ENCODE measurements at regions not wholly inside any gene's neighbourhood (a gene's known extent, or its start where the extent isn't known, plus 50 kb on each side); places are given as distances from the start of the nearest gene placed in this dataset.
"Not testable (repeated sequence)": the region's sequence is repeated elsewhere in the genome, so short reads cannot be mapped to it uniquely, and the experiment has no call there.

- DNase-seq (ENCODE audit: low spot score): no peak
Measured at GRCh38 chr7:27418541-27418940, 175.9 kb downstream of the EVX1 start.

DNA sequence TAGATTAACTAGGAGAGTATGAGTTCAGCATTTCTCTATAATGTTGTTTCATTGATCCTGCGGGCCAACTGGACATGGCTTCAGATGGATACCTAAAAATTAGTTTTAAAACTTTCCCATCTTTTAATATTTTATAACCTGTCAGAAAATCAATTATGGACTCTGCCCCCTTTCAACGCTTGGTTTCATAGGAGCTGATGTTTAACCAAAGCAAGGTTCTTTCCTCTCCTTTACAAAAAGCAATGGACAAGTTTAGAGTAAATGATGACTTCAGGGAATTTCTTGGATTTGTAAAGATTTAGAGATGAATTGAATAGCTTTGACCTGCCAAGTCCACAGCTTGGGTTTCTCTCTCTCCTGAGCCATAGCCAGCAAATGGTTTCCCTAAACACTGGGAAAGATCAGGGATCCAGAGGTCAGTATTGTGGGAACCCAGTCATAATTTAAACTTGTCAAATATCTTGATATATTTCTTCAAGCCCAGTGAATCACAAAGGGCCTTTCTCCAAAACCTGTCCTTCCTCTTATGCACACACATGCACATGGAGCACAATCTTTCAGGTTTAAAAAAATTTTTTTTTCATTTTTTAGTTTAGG, 177.1 kb downstream of the EVX1 start:
- DNase-seq (ENCODE audit: low spot score): no peak

DNA sequence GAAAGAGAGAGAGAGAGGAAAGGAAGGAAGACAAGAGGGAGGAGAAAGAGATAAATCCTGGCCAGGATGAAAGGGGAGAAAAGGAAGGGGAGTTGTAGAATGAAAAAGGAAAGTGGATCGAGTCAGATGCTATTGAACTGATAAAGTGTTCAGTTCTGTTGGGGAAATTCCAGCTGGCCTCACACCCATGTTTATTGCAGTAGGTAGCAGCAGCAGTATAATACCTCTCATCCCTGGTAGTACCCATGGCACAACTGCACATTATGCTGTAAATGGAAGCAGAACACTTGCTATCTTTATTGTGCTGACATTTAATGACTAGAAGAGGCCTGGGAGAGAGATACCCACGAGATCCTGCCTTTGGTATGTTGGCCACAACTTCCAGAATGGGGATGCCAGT, 178.1 kb downstream of the EVX1 start:
- no peak for DNase-seq (ENCODE audit: low spot score)

DNA sequence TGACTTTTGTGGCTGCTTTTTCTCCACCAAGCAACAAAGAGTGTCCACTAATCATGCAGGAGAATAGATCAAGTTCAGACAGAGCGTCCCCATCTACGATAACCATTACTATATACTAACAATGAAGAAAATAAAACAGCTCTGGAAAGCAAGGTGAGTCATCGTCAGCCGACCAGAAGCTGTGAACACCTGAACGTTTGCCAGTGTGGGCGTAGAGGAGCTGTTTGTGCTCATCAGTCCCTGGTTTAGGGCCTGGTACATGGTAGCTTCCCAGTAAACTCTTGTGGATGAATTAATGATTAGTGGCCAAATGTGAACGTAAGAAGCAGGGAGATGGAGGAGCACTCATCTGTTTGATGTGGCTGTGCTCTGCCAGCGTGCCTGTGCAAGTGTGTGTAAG, 180.7 kb downstream of the EVX1 start:
- DNase-seq (ENCODE audit: low spot score): no peak

GRCh38 chr7:27423821-27424220, 181.2 kb downstream of the EVX1 start:
- DNase-seq (ENCODE audit: low spot score): no peak

GRCh38 chr7:27424231-27424630, 181.6 kb downstream of the EVX1 start:
- no peak for DNase-seq (ENCODE audit: low spot score)

GRCh38 chr7:27424749-27425148, 182.1 kb downstream of the EVX1 start:
- no peak for DNase-seq (ENCODE audit: low spot score)

DNA sequence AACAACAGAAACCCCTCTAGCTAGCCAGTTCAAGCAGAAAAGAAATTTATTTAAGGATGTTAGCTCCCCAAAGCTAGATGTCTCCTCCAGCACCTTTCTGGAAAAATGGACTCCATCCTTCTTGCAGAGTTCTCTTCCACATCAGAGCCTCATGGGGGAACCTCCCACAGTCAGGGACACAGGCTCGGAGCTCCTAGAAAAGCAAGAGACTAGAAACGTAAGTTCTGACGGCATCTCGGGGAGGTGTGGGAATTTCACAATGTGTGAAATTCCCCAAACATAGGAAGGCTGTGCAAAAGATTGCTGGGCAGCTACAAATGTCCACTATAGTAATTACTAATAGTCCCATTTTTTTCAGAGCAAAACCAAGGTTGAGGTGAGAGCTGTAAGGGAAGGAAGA, 184.8 kb downstream of the EVX1 start:
- no peak for DNase-seq (ENCODE audit: low spot score)

GRCh38 chr7:27430105-27430504, 187.5 kb downstream of the EVX1 start:
- no peak for DNase-seq (ENCODE audit: low spot score)

DNA sequence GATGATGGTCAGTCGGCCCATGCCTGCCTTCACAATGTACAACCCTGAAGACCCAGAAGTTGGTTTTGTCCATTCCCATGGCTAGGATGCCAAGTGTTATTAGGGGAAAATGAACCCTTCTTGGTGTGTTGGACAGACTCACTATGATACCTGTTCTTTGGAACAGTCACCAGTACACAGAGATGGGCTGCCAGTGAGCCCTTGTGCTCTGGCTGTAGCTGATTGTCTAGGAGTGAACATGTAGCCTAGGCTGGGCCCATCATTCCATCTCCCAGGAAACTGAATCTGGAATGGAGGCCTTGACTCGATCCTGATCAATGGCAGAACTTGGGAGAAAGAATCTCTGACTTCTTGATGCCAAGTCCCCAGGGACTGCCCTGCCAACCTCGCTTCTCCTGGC, 188.9 kb downstream of the EVX1 start:
- no peak for DNase-seq (ENCODE audit: low spot score)

- no peak for DNase-seq (ENCODE audit: low spot score)
Measured at GRCh38 chr7:27433581-27433980, 191.0 kb downstream of the EVX1 start.

GRCh38 chr7:27434756-27435400, 192.3 kb downstream of the EVX1 start:
- DNase-seq (ENCODE audit: low spot score): no peak

- DNase-seq (ENCODE audit: low spot score): no peak
Measured at GRCh38 chr7:27435461-27435860, 192.9 kb downstream of the EVX1 start.

DNA sequence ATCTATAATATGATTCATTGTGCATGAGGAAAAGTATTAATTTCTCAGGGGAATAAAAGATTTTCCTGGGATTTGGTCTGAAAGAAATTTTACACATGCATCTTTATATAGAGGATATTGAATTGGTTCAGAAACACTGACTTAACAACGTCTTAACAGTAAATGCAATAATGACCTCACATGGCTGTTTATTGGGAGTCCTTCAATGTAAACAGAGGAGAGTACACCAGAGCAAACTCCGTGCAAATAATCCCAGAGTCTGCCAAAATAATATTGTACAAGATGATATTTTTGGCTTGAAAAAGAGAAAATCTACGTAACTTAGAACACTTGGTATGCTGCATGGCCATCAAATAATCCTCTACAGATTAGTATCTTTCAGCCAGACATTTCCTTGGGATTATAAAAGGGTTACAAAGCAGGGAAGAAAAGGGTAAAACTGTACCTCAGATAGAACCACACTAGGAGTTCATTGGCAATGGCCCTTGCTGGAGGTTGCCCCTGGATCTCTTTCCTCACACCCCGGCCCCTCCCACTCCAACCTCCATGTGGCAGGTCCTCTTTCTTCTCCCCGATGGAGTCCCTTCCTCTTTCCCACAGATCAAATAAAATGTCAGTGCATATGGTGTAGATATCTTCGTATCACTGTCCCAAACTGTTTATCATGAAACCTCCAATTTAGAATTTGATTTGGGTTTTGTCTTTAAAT, 196.4 kb downstream of the EVX1 start:
- DNase-seq (ENCODE audit: low spot score): no peak

DNA sequence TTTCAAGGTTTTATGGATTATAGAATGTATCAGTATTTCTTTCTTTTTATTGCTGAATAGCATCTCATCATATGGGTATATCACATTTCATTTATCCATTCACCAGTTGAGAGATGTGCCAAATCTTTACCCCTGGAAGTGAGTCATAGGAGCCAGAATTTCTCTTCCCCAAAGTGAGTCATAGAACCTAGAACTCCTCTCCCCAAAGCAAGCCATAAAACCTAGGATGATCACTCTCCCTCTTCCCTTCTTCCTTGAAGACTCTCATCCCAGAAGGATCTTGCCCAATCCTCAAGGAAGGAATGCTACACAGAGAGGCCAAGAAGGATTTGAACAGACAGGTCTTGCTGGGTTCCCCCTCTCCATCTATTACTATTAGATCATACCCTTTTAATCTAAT, 199.9 kb downstream of the EVX1 start:
- DNase-seq (ENCODE audit: low spot score): no peak

- DNase-seq (ENCODE audit: low spot score): not testable (repeated sequence)
Measured at GRCh38 chr7:27449046-27449445, 206.4 kb downstream of the EVX1 start.

- DNase-seq (ENCODE audit: low spot score): peak; percentile 83
Measured at GRCh38 chr7:27453702-27454405, 208.8 kb downstream of the HIBADH start.

DNA sequence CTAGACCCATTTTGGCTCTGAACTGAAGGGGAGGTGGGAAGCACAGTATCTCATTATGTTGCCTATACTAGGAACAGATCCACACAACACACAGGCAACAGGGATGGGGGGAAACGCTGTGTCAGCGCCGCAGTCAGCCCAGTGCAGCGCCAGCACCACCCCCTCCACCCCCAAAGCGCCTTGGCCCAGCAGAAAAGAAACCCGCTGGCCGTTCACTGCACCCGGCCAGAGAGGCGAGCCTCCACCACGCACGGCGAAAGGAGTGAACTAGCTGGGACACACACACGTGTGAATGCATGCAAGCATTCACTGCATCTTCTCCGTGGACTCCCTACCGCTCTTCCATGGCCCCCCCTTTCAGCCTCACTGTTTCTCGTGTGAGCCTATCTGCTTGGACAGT, 205.6 kb downstream of the HIBADH start:
- DNase-seq (ENCODE audit: low spot score): not testable (repeated sequence)

DNA sequence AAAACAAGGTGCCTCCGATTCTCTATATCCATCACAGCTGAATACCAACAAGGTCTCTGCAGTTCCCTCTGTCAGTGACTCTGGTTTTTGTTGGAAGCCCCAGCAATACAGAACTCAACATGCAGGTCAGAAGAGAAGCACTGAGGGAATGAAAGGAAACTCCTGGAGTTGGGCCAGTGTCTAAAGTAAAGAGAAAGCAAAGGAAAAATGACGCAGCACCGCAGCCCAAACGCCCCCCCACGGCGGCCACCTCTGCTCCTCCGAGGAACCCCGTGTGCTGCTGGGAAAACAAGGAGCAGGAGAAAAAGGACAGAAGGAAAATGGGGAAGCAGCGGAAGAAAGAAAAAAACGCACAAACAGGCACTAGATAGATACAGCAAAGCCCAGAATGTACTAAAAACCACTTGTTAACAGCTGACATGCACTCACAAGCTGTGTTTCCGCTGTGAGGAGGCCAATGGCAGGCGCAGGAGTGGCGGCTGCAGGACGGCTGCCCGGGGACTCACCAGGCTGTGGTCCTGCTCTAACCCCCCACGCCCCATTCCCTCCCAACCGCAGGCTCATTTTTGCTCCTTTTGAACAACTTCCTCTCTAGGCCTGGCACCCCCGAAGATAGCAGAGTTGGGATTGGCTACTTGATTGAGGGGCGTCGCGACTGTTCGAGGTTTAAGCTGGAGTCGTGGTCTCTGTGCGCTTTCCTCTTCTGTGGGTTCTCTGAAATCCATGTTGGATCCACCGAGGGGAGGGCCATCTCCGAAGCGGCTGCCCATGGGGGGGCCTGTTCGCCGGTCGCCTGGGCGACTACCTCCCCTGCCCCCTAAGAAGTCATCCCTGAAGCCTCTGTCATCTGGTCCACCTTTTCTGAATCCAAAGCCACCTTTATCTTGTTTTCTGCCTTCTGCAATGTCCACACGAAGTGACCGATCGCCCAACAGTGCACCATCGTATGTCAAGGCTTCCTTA, 204.8 kb downstream of the HIBADH start:
- not testable (repeated sequence) for DNase-seq (ENCODE audit: low spot score)

DNA sequence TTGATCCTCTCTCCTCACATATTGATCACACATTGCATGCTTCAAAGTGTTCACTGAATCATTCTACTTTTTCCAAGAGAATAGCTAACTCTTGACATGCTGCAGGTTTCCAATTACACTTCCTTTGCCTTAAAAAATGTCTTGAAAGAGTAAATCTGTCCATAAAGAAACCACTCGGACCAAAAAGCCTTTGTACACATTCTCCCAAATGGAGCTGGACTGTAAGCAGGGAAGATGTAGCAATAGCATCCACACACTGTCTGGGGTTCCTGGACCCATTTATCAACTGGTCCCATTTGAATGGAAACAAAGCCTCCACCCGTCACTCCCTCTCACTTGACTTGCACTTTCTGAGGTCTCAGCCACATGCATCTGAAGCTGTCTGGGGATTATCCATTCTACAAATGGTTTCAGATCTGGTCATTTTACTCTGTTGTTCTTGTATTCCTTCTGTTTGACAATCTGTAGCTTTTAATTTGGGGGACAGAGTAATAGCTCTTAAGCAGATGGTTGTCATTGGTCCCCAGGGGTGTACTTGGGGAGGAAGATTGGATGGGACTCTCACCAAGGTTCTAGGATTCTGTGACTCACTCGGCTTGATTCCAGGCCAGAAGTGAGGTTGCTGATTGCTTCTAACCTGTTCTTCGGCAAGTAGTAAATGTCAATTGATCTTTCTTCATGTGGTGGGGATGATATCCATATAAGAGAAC, 203.5 kb downstream of the HIBADH start:
- DNase-seq (ENCODE audit: low spot score): peak; percentile 28

DNA sequence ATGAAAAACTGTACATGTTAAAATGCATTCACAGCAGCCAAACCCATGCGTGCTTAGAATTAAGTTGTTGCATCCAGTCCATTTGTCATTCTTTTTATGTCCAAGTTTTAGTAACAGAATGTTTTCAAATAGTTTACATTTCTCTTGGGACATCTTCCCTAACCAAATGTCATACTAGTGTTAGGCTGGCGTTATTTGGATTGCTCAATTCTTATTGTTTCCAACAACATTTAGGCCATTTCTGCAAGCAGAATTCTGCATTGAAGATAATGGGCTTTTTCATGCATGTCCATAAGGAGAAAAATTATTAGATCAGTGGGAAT, 203.0 kb downstream of the HIBADH start:
- no peak for DNase-seq (ENCODE audit: low spot score)
